ENCODE measurements at regions not wholly inside any gene's neighbourhood (a gene's known extent, or its start where the extent isn't known, plus 50 kb on each side); places are given as distances from the start of the nearest gene placed in this dataset.

DNA sequence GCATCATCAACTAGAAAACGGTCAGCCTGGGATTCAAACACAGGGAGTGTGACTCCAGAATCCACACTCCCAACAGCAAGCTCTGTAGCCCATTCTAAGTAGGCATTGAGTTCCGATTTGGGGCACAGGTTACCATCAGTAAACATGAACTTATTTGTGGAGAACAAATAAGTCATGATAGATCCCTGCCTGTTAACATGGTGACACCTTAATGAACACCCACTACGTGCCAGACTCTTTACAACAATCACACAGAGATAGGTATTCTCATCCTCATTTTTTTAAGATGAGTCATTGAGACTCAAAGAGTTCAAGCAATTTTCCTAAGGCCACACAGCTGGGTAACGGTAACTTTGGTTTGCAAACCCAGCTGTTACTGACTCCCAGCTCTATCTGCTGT is 91.5 kb downstream of the LYZL2 start:
- 67% methylated on average over 4 of the region's 4 CpGs for WGBS (ENCODE audit: low lambda C conversion rate)
- Histone ChIP-seq H3K4me1 (ENCODE audit: control insufficient read depth in 1 of 2, insufficient read depth in 2 of 2, low read depth in 1 of 2, low read length in 1 of 2) (no peaks in the 10 kb centered on the region; a peak in 1 of 4 replicates), H3K9me2 (no peaks in the 10 kb centered on the region)

More for the DNA sequence above, 91.5 kb downstream of the LYZL2 start:
- Histone ChIP-seq H3K9me3 (no peaks in the 10 kb centered on the region), H3K79me2 (ENCODE audit: insufficient read depth) (no peaks in the 10 kb centered on the region), H3K27me3 (ENCODE audit: insufficient read depth) (no peaks in the 10 kb centered on the region), H3K36me3 (replicated peaks in 1 of 2; ENCODE audit: control insufficient read depth in 1 of 2, insufficient read depth in 2 of 2, low read length in 1 of 2) (no peaks in the 10 kb centered on the region), H3K27ac (ENCODE audit: low read depth in 2 of 2, low read length in 1 of 2) (no peak overlapping the region), H3K4me2 (no peak overlapping the region), H4K20me1 (ENCODE audit: insufficient read depth) (no peaks in the 10 kb centered on the region), H3K4me3 (ENCODE audit: low read depth in 2 of 2, low read length in 1 of 2) (no peak overlapping the region), H3K9ac (no peak overlapping the region), H2AFZ (ENCODE audit: low read depth) (no peak overlapping the region), H3F3A (replicated peaks; ENCODE audit: insufficient read depth) (no peaks in the 10 kb centered on the region)
- TF ChIP-seq MXI1 (IDR thresholded peaks at IDR 0.05; ENCODE audit: low read depth, low read length) (no peak), CHD2 (IDR thresholded peaks at IDR 0.05; ENCODE audit: low read length, partially characterized antibody) (no peak), TAF1 (IDR thresholded peaks at IDR 0.05; ENCODE audit: borderline replicate concordance, low read depth, low read length) (no peak), RCOR1 (IDR thresholded peaks at IDR 0.05; ENCODE audit: low read length) (no peak), EZH2phosphoT487 (IDR thresholded peaks at IDR 0.05; ENCODE audit: borderline replicate concordance, low read depth) (no peak), RXRA (IDR thresholded peaks at IDR 0.05; ENCODE audit: borderline replicate concordance, low read depth) (no peak), MEF2A (IDR thresholded peaks at IDR 0.05; ENCODE audit: borderline replicate concordance, low read depth) (no peak), GABPA (IDR thresholded peaks at IDR 0.05; ENCODE audit: low read depth) (no peak), RFX5 (IDR thresholded peaks at IDR 0.05; ENCODE audit: low read length) (no peak), TCF12 (IDR thresholded peaks at IDR 0.05) (no peak), FOXM1 (IDR thresholded peaks at IDR 0.05; ENCODE audit: low read depth) (no peak), NFIC (IDR thresholded peaks at IDR 0.05; ENCODE audit: borderline replicate concordance) (no peak), SMC3 (IDR thresholded peaks at IDR 0.05; ENCODE audit: low read depth, low read length) (no peak), EP300 (IDR thresholded peaks at IDR 0.05; ENCODE audit: borderline replicate concordance in 1 of 2, low read depth in 1 of 2, low read length in 1 of 2) (no peak)
- TF ChIP-seq, protein P1, sequence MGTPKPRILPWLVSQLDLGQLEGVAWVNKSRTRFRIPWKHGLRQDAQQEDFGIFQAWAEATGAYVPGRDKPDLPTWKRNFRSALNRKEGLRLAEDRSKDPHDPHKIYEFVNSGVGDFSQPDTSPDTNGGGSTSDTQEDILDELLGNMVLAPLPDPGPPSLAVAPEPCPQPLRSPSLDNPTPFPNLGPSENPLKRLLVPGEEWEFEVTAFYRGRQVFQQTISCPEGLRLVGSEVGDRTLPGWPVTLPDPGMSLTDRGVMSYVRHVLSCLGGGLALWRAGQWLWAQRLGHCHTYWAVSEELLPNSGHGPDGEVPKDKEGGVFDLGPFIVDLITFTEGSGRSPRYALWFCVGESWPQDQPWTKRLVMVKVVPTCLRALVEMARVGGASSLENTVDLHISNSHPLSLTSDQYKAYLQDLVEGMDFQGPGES (IDR thresholded peaks at IDR 0.05; ENCODE audit: low read depth, low read length): no peak
- TF ChIP-seq, protein P2, sequence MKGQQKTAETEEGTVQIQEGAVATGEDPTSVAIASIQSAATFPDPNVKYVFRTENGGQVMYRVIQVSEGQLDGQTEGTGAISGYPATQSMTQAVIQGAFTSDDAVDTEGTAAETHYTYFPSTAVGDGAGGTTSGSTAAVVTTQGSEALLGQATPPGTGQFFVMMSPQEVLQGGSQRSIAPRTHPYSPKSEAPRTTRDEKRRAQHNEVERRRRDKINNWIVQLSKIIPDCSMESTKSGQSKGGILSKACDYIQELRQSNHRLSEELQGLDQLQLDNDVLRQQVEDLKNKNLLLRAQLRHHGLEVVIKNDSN (IDR thresholded peaks at IDR 0.05; ENCODE audit: borderline replicate concordance, low read depth): no peak
- TF ChIP-seq, protein P3, sequence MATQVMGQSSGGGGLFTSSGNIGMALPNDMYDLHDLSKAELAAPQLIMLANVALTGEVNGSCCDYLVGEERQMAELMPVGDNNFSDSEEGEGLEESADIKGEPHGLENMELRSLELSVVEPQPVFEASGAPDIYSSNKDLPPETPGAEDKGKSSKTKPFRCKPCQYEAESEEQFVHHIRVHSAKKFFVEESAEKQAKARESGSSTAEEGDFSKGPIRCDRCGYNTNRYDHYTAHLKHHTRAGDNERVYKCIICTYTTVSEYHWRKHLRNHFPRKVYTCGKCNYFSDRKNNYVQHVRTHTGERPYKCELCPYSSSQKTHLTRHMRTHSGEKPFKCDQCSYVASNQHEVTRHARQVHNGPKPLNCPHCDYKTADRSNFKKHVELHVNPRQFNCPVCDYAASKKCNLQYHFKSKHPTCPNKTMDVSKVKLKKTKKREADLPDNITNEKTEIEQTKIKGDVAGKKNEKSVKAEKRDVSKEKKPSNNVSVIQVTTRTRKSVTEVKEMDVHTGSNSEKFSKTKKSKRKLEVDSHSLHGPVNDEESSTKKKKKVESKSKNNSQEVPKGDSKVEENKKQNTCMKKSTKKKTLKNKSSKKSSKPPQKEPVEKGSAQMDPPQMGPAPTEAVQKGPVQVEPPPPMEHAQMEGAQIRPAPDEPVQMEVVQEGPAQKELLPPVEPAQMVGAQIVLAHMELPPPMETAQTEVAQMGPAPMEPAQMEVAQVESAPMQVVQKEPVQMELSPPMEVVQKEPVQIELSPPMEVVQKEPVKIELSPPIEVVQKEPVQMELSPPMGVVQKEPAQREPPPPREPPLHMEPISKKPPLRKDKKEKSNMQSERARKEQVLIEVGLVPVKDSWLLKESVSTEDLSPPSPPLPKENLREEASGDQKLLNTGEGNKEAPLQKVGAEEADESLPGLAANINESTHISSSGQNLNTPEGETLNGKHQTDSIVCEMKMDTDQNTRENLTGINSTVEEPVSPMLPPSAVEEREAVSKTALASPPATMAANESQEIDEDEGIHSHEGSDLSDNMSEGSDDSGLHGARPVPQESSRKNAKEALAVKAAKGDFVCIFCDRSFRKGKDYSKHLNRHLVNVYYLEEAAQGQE (IDR thresholded peaks at IDR 0.05; ENCODE audit: low read depth, low read length): no peak
- TF ChIP-seq, protein P4, sequence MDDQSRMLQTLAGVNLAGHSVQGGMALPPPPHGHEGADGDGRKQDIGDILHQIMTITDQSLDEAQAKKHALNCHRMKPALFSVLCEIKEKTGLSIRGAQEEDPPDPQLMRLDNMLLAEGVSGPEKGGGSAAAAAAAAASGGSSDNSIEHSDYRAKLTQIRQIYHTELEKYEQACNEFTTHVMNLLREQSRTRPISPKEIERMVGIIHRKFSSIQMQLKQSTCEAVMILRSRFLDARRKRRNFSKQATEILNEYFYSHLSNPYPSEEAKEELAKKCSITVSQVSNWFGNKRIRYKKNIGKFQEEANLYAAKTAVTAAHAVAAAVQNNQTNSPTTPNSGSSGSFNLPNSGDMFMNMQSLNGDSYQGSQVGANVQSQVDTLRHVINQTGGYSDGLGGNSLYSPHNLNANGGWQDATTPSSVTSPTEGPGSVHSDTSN (IDR thresholded peaks at IDR 0.05): no peak
- TF ChIP-seq, protein P5, sequence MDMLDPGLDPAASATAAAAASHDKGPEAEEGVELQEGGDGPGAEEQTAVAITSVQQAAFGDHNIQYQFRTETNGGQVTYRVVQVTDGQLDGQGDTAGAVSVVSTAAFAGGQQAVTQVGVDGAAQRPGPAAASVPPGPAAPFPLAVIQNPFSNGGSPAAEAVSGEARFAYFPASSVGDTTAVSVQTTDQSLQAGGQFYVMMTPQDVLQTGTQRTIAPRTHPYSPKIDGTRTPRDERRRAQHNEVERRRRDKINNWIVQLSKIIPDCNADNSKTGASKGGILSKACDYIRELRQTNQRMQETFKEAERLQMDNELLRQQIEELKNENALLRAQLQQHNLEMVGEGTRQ (IDR thresholded peaks at IDR 0.05; ENCODE audit: borderline replicate concordance, low read depth, low read length): no peak
- CTCF ChIA-PET: interaction anchor here (0.7 to 3.7 kb wide), 4 partner anchors 53 to 179 kb away, joined by 3 to 22 read pairs (median 10); no protein-coding TSS in a partner anchor
- POLR2A ChIA-PET: no interaction called here
- DNase-seq: no peak

All from SK-N-SH (cell line).